GM21528 (cell line): ENCODE measurements at regions not wholly inside any gene's neighbourhood (a gene's known extent, or its start where the extent isn't known, plus 50 kb on each side); places are given as distances from the start of the nearest gene placed in this dataset.
A peak's percentile ranks its signal among the peaks of the same experiment; 100 is the strongest.
"Not testable (repeated sequence)": the region's sequence is repeated elsewhere in the genome, so short reads cannot be mapped to it uniquely, and the experiment has no call there.

Experiments
- ATAC-seq: cut with Tn5 transposase; IDR thresholded peaks from one replicate; pipeline ENCODE4 v1.9.1; 2021; ENCODE audit warnings: mild to moderate bottlenecking, moderate library complexity; ENCODE audit not compliant: unreplicated experiment, low FRiP score

- no peak for ATAC-seq
These were observed 229.7 kb upstream of the MOCS1 start for GRCh38 chr6:40163924-40164323.

DNA sequence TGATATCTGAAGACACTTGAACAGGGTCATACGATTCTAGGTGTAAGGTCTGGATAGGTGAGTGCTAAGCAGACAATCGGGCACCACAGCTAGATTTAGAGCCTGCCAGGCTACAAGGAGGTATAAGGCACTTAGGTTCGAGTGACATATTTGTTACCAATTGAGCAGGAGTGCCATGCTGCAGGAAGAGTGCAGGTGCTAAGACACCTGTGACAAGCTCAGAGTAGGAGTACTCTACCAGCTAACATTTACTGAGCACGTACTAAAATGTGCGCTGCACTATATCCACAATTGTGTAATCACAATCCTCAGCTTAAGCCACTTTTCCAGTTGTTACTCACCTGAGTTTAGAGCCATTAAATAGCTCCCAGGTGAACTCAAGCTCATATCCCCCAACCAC, 227.8 kb upstream of the MOCS1 start:
- ATAC-seq = no peak

GRCh38 chr6:40160826-40161225, 226.6 kb upstream of the MOCS1 start:
- no peak for ATAC-seq

DNA sequence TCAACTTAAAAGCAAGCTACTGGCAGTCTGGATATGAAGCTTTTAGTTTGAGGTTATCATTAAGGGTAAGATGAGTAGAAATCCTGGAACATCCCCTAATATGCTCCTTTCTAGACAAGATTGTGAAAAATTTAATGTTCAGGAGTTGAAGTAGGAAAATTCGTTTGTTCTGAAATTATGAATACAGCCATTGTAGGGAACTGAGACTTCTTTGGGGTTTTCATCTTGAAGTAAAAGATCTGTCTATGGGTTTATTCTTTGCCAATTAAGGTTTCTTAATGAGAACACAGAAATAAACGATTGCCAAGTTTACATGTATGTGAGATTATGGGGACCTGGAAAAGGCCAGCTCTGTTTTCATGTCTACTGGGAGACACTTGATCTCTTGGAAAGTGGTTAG, 225.6 kb upstream of the MOCS1 start:
- no peak for ATAC-seq

- ATAC-seq = no peak
These were observed 218.6 kb upstream of the MOCS1 start for GRCh38 chr6:40152701-40153436.

- ATAC-seq = no peak
These were observed 217.9 kb upstream of the MOCS1 start for GRCh38 chr6:40152196-40152595.

DNA sequence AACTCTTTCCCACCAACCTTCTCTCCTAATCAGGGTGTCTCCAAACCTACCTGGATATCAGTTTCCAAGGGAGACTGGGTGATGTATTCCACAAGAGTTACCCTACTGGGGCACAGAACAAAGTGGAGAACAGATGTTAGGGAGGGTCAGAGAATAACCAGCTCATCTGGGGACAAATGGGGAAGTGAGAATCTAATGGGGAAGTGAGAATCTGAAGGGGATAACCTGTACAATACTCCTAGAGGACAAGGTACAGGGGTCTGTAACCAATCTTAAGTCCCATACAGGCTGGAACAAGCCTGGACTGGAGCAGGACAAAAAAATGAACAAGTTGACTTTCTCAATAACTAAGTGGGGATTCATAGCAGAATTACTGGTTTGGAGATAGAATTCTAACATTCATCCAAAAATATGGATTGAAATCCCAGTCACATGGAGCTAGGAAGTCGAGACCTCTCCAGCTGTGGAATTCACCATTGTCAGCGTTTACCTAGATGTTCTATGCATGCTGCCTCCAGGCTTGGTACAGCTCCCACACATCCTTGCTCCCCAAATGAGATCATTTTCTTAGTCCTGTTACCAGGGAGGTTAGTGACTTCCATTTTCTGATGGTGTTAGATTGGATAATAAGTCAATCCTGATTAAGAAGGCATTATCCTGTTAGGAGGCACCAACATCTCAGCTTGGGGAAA, 214.8 kb upstream of the MOCS1 start:
- ATAC-seq = peak; percentile 93

DNA sequence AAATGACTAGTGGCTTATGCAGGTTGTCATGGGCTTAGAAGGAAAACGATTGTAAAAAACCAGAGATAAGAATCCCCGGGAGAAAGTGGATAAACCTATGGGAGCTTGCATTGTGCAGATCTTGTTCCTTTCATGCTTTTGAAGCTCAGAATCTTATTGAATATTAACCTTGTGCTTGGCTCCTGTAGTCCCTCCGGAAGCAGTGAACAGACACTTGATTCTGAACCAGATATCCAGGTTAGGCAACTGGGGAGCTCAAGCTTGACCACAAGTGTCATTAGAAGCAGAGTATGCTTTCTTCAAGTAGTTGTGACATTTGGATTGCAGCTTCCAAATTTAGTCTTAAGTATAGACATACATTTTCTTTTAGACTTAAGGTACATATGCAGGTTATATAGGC, 212.6 kb upstream of the MOCS1 start:
- ATAC-seq = no peak

DNA sequence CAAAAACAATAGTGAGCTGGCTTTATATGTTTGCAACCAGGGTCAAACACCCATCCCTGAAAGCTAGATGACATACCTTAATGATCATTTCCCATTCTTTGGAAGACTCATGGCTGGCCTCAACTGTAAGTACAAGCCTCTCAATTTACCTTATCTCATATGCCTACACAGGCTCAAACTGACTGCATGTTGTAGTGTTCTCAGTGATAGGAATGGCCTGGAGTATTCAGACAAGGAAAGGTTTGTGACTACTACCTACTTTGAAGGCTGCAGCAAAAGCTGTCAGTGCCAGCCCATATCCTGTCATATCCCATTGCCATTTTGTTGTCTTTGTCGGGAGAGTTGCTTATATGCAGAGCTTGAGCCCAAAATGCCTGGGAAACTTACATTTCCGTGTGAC, 205.2 kb upstream of the MOCS1 start:
- ATAC-seq = no peak

- ATAC-seq = no peak
These were observed 204.0 kb upstream of the MOCS1 start for GRCh38 chr6:40138273-40138720.

- ATAC-seq = no peak
These were observed 201.3 kb upstream of the MOCS1 start for GRCh38 chr6:40135491-40136072.

DNA sequence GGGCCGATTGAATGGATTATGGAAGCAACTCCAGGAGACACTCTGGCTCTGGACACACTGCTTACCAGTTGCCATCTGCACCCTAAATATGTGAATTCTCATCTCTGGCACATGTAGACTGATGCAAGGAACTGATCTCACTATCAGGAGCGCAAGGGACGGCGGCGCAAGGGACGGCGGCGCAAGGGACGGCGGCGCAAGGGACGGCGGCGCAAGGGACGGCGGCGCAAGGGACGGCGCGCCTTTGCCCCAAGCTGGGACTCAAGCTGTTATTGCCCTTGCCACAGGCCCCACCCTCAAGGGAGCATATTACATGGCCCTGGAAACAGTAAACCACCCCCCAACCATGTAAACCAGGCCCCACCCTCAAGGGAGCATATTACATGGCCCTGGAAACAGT, 199.7 kb upstream of the MOCS1 start:
- not testable (repeated sequence) for ATAC-seq

DNA sequence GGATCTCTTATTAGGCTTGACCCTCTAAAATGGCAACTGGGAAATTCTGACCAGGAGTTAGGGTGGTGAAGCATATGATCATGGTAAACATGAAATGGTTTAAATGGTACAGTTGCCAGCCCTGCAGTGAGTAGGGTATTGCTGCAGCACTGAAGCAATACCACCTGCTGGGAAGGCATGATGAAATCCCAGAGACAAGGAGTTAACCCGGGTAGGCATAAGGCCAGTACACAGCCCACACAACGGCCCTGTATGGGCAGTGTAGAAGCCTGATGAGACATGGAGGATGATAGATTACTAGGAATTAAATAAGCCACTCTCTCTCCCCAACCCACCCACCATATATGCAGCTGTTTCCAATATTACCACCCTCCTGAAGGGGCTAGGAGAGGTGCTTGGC, 197.4 kb upstream of the MOCS1 start:
- no peak for ATAC-seq

GRCh38 chr6:40128127-40128526, 193.9 kb upstream of the MOCS1 start:
- no peak for ATAC-seq

DNA sequence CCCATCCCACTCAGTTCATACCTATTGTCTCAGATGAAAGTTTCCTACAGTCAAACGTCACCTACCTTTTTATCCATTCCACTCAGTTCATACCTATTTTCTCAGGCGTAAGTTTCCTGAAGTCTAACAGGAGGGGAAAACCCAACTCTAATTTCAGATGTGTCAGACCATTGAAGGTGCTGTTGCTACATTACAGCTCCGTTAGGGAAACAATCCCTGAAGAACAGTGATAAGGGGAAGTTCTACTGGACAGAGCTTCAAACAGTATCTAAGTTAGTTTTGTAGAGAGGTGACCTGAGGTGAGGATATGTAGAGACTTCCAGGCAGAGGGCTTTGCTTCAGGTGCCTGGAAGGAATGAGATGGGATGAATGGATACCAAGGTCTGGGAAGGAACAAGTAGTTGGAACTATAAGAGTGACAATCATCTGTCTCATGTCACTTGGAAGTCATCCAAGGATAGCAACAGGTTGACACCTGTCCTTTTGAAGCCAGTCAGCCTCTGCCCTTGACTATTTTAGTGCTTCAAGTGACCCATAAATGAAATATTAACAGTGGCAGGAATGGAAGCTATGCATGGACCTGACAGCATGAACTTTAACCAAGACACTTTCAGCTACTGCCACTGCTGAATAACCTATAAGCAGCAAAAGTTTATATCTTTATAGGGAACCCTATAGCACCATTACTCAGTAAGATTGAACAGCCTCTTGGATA, 191.6 kb upstream of the MOCS1 start:
- no peak for ATAC-seq

- ATAC-seq = no peak
These were observed 190.7 kb upstream of the MOCS1 start for GRCh38 chr6:40124924-40125323.

- ATAC-seq = no peak
These were observed 182.6 kb upstream of the MOCS1 start for GRCh38 chr6:40116832-40117231.

DNA sequence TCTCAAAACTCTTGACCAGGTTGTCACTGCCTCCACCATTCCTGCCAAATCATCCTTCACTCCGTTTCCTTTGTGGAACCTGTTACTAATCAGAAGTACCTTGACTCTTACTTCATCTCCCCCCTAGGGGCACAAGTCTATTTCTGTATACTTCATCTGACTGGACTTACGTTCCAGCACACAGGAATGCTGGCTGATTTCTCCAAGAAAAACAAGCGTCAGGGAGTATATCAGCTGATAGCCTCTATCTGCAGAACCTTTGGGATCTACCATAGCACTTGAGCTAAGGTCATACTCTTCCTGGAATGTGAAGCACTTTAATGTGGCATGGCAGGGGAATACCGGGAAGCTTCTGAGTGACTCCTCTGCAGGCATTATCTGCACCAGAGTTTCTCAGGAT, 178.1 kb upstream of the MOCS1 start:
- no peak for ATAC-seq

DNA sequence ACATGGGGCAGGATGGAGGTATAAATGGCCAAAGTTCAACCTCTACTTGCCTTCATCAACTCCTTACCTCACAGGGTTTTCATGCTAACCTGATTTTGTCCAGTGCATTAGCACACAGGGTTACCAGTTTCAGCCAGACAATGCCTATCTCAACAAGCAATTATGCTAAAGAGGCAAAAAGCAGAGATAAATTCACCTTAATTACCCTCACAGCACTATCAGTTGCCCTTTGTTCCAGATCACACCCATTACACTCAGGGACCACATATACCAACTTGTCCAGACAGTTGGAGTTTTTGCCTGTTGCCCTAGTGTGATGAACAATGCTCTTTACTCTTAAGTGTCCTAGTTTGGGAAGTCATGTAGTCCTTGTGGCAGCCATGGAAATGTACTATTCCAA, 174.5 kb upstream of the MOCS1 start:
- ATAC-seq = no peak

- ATAC-seq = no peak
These were observed 172.6 kb upstream of the MOCS1 start for GRCh38 chr6:40106840-40107239.

GRCh38 chr6:40098774-40099173, 164.5 kb upstream of the MOCS1 start:
- no peak for ATAC-seq
